ENCODE measurements at regions not wholly inside any gene's neighbourhood (a gene's known extent, or its start where the extent isn't known, plus 50 kb on each side); places are given as distances from the start of the nearest gene placed in this dataset.

DNA sequence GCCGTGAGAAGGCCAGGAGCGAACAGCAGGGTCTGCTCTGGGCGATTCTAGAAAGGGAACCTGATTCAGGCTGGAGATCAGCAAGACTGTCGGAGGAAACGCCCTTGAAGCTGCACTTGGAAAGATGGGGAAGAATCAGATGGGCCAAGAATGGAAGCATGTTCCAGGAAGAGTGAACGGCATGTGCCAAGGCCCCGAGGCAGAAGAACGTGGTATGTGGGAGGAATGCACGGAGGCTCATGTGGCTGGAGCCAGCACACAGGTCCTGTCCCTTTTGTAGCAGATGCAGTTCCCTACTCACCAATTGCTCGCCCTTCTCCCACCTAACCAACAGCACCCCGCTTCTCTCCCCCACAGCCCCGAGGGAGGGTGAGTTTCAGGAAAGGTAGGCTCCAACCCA, 180.6 kb downstream of the TFAP2C start:
- Histone ChIP-seq H3K27me3 (peaks cover 0 to 54% (median 39%) of the 10 kb centered on the region in 7 donors), H3K9me3 (peaks cover 0 to 5% (median 0%) of the 10 kb centered on the region in 11 donors), H3K36me3 (no peaks in the 10 kb centered on the region), H3K4me3 (no peak overlapping the region), H3K27ac (no peak overlapping the region), H3K4me1 (no peaks in the 10 kb centered on the region)
- 77 to 85% methylated on average over 12 of the region's 12 CpGs for WGBS, 2 donors
- no peak for ATAC-seq
- no peak for DNase-seq
- intact Hi-C loops (cut with DNase I) = no loop called here
- TF ChIP-seq, protein P1, sequence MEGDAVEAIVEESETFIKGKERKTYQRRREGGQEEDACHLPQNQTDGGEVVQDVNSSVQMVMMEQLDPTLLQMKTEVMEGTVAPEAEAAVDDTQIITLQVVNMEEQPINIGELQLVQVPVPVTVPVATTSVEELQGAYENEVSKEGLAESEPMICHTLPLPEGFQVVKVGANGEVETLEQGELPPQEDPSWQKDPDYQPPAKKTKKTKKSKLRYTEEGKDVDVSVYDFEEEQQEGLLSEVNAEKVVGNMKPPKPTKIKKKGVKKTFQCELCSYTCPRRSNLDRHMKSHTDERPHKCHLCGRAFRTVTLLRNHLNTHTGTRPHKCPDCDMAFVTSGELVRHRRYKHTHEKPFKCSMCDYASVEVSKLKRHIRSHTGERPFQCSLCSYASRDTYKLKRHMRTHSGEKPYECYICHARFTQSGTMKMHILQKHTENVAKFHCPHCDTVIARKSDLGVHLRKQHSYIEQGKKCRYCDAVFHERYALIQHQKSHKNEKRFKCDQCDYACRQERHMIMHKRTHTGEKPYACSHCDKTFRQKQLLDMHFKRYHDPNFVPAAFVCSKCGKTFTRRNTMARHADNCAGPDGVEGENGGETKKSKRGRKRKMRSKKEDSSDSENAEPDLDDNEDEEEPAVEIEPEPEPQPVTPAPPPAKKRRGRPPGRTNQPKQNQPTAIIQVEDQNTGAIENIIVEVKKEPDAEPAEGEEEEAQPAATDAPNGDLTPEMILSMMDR (IDR thresholded peaks at IDR 0.05) = no peak

DNA sequence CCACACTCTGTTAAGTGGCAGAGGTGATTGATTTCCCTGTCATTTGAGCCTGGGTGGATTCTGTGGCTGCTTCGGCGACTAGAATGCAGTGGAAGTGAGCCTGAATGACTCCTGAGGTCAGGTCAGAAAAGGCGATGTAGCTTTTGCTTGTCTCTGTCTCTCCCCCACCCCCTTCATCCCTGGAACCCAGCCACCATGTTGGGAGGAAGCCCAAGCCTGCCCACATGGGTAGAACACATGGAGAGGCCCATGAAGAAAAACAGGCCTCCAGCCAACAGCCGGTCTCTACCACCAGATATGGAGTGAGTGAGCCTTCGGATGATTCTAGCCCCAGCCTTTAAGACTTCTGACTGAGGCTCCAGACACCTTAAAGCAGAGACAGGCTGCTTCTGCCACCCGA, 181.0 kb downstream of the TFAP2C start:
- WGBS, 2 donors = 64 to 72% methylated on average over 6 of the region's 6 CpGs
- Histone ChIP-seq H3K27ac (no peak overlapping the region), H3K4me3 (no peak overlapping the region), H3K36me3 (no peaks in the 10 kb centered on the region), H3K27me3 (peaks cover 0 to 53% (median 39%) of the 10 kb centered on the region in 7 donors), H3K9me3 (peaks cover 0 to 5% (median 0%) of the 10 kb centered on the region in 11 donors), H3K4me1 (no peaks in the 10 kb centered on the region)
- TF ChIP-seq, protein P1 (IDR thresholded peaks at IDR 0.05) = no peak
- ATAC-seq = no peak
- intact Hi-C loops (cut with DNase I) = no loop called here
- no peak for DNase-seq

DNA sequence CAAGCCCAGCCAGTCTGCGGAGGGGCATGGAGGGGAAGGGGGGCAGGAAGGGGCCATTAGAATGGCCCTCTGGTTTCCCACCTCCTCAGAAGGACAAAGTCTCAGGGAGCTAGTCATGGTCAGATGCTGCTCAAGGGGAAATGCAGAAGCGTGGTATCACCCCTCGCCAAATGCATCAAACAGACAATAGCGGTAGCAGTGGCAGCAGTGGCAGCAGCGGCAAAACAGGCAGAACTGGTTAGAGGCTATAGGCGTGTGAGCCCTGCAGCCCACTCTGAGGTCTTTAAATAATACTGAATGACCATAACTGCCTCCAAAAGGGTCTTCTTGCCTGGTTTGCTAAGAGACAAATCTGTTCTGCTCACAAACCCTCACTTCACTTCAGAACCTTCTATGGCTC, 186.7 kb downstream of the TFAP2C start:
- H3K9me3 ChIP-seq = peaks cover 0 to 12% (median 0%) of the 10 kb centered on the region in 11 donors
- 68 to 69% methylated on average over 6 of the region's 6 CpGs for WGBS, 2 donors
- ATAC-seq = no peak
- intact Hi-C loops (cut with DNase I) = no loop called here
- no peaks in the 10 kb centered on the region for H3K36me3 ChIP-seq
- no peak overlapping the region for H3K4me3 ChIP-seq
- H3K27me3 ChIP-seq = peaks cover 0 to 29% (median 15%) of the 10 kb centered on the region in 7 donors
- no peak for DNase-seq
- no peaks in the 10 kb centered on the region for H3K4me1 ChIP-seq
- TF ChIP-seq, protein P1 (IDR thresholded peaks at IDR 0.05) = no peak
- no peak overlapping the region for H3K27ac ChIP-seq

DNA sequence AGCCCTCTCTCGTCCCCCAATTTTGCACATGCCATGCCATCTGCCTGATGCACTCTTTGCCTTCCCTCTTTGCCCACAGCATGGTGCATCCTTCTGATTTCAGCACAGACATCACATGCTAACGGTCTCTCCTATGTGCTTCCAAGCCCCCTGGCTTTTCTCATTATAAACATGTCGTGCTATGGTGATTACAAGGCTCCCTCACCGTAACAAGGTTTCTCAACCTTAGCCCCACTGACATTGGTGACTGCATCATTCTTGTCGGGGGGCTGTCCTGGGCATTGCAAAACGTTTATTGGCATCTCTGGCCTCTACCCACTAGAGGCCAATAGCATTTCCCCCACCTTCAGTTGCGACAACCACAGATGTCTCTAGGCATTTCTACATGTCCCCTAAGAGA, 187.2 kb downstream of the TFAP2C start:
- no peak for ATAC-seq
- DNase-seq = no peak
- TF ChIP-seq, protein P1 (IDR thresholded peaks at IDR 0.05) = no peak
- Histone ChIP-seq H3K36me3 (no peaks in the 10 kb centered on the region), H3K9me3 (peaks cover 0 to 12% (median 0%) of the 10 kb centered on the region in 11 donors), H3K27ac (no peak overlapping the region), H3K27me3 (peaks cover 0 to 34% (median 20%) of the 10 kb centered on the region in 7 donors), H3K4me3 (no peak overlapping the region), H3K4me1 (no peaks in the 10 kb centered on the region)
- intact Hi-C loops (cut with DNase I) = no loop called here
- 59 to 68% methylated on average over 7 of the region's 7 CpGs for WGBS, 2 donors
